NCI-H2107 treated with DMSO at 0.1 percent for 48 hours (cell line): ENCODE measurements at regions not wholly inside any gene's neighbourhood (a gene's known extent, or its start where the extent isn't known, plus 50 kb on each side); places are given as distances from the start of the nearest gene placed in this dataset.

Source experiments
- DNase-seq: peaks from one replicate; lab custom pipeline; 2025; ENCODE audit not compliant: unreplicated experiment; lab: John Stamatoyannopoulos, UW

DNA sequence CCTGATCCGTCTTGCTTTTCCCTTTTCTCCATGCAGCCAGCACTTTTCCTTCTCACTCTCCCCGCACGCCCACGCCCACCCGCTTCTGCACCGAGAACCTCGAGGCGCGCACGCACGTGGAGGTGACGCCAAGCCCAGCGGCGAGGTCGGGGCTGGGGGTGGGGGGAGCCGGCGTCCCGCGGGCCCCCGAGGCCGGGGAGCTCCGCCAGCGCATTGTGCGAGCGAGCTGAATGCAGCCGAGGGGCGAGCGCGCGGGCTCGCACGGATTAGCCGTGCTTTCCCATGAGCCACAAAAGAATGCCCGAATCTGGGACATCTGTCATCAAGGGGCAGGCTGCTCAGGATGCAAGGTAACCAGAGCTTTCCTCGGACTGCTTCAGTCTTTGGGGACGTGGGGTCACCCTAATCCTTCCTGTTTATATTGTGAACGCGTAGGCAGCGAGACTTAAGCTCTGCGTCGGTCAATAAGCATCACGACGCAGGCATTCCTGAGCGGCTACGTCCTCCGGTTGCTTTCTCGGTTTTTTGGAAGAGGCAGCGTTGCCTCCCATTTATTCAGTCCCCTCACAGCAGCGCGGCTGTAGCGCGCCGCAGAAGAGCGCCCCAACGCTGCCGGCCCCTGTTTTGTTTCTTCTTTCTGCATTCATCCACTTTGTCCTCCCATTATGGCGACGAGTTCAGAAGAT is 67.3 kb upstream of the AKT3 start:
- peak; percentile 56 for DNase-seq

DNA sequence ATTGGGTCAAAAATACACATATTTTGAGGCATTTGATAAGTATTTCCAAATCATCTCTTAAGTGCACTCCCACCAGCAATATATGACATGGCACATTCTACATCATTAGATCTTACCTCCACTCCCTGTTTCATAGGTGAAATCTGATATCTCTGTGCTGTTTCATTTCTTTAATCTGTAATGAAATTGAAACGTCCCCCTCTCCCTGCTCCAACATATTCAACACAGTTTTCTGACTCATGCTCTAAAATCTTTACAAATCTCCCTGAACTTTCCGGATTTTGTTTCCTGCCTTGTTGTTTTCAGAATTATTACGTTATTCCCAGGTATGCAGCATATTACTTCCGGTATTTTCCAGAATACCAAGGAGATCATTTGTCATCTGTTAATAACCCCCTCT is 66.1 kb upstream of the AKT3 start:
- no peak for DNase-seq

DNA sequence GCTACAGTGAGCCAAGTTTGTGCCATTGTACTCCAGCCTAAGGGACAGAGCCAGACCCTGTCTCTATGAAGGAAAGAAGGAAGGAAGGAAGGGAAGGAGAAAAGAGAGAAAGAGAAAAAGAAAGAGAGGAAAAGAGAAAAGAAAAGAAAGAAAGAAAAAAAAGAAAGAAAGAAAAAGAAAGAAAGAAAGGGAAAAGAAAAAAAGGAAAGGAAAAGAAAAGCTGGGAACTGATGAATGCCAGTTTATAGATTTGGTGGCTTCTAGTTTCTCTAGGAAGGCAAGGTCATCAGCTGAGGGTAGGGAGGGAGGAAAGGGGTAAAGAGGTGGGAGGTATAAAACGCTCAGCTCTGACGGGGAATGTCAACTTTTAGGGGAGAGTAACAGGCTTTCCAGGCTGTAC is 62.3 kb upstream of the AKT3 start:
- DNase-seq = no peak

GRCh38 chr1:243910607-243911006 is 60.6 kb upstream of the AKT3 start:
- no peak for DNase-seq

DNA sequence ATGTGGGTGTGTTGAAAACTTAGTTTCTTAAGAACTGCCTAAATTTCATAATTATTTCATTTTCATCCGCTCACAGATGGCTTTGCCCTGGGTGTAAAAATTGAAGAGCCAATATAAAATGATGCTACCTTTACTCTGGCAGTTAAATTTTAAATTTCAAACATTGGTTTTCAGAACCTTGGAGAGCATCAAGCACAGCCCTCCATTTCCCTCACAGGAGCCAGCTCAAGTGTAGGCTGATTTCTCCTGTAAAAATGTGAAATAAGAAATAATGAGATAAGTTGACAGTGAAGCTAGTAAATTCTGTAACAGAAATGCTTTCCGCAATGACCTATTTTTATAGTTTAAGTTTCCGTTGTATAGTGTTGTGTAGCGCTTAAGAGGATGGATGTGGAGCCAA is 53.9 kb upstream of the AKT3 start:
- no peak for DNase-seq

DNA sequence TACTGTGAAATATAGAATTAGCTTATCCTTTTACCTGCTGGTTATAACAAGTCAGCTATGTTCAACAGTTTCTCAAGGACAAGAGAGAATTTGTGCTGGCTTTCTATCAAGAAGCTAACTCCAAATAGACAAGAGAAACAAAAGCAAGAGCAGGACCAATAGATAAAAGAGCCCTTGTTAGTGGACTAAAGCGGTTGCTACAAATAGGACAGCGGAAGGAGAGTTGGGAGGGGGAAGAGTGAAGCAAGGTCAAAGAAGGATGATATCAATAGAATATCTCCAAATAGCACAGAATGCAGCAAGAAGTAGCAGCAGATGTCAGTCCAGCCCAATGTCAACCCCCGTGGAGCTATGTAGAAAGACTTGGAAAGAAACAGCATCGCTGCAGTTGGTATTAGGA is 53.0 kb upstream of the AKT3 start:
- DNase-seq = no peak

- DNase-seq = no peak
Observed at GRCh38 chr1:243902100-243902499, 52.1 kb upstream of the AKT3 start.
